Stimulated activated CD8-positive, alpha-beta memory T cell treated with anti-CD3 and anti-CD28 coated beads, Interleukin-15, amount 100 ng/mL, for 4 hours (primary cell): ENCODE measurements at regions not wholly inside any gene's neighbourhood (a gene's known extent, or its start where the extent isn't known, plus 50 kb on each side); places are given as distances from the start of the nearest gene placed in this dataset.
"Not testable (repeated sequence)": the region's sequence is repeated elsewhere in the genome, so short reads cannot be mapped to it uniquely, and the experiment has no call there.

Source experiments
- DNase-seq, 2 donors: peaks; one replicate each; pipeline ENCODE4 v3.0.0-alpha.2; 2020; ENCODE audit warnings: low read depth in 2 of 2

GRCh38 chr13:58488251-58488650 is 856.7 kb downstream of the PCDH17 start:
- no peak for DNase-seq

GRCh38 chr13:58495668-58496067 is 864.1 kb downstream of the PCDH17 start:
- DNase-seq = no peak

DNA sequence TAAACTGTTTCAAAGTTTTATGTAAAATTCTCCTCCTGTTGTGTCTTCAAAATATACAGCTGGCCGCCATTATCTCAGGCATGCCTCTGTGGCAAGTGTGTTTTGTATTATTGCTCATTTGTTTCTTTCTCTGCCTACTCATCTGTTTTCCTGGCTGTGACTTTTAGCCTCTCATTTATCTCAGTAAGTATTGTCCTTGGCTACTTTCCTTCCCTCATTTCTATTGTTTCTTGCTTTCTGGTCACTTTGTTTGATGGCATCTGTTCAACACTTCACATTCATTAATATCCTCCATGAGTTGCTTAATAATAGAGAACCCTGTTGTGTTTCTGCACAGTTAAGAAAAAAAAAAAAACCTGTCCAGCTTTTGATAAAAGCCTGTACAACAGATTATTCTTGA is 869.4 kb downstream of the PCDH17 start:
- no peak for DNase-seq

- DNase-seq = not testable (repeated sequence)
These were observed 872.7 kb downstream of the PCDH17 start for GRCh38 chr13:58504202-58504700.

DNA sequence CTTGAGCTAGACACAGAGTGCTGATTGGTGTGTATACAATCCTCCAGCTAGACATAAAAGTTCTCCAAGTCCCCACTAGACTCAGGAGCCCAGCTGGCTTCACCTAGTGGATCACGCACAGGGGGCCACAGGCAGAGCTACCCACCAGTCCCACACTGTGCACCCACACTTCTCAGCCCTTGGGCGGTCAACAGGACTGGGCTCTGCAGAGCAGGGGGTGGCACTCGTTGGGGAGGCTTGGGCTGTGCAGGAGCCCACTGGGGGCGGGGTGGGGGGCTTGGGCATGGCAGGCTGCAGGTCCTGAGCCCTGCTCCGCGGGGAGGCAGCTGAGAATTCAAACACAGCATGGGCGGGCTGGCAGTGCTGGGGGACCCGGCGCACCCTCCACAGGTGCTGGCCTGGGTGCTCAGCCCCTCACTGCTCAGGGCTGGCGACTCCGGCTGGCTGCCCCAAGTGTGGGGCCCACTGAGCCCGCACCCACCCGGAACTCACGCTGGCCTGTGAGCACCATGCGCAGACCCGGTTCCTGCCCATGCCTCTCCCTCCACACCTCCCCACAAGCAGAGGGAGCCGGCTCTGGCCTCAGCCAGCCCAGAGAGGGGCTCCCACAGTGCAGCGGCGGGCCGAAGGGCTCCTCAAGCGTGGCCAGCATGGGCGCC is 873.8 kb downstream of the PCDH17 start:
- not testable (repeated sequence) for DNase-seq

DNA sequence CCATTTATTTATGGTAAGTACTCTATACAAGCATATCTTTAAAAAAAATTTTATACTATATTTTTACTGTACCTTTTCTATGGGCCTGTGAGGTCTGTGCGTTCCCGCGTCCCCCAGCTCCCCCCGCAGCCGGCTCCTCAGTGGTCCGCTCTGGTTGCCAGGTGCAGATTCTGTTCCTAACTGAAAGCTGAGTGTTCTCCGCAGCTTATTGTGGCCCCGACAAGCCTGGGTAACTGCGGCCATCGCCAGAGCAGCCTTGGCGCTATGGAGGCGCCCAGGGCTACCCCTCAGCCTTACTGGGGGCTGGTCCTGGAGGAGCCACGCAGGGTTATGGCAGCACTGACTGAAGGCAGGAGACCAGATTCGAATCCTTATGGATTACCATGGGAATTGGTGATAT is 896.8 kb downstream of the PCDH17 start:
- no peak for DNase-seq

- no peak for DNase-seq
These were observed 900.1 kb downstream of the PCDH17 start for GRCh38 chr13:58531614-58532013.

DNA sequence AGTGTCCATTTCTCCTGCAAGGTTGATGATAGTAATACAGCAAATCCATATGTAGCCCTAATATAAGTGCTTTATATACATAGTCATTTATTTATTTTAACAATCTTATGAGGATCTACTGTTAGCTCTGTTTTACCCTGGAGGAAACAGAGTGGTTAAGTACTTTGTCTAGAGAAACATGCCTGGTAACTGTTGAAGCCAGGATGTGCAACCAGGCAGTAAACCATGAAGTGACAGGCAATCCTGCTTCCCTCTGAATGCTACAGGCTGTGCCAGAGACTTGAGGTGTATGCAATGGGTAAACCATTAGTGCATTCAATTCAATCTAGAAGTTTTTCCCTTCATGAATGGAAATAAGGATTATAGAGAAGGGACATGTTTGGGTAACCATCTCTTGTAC is 911.0 kb downstream of the PCDH17 start:
- no peak for DNase-seq

DNA sequence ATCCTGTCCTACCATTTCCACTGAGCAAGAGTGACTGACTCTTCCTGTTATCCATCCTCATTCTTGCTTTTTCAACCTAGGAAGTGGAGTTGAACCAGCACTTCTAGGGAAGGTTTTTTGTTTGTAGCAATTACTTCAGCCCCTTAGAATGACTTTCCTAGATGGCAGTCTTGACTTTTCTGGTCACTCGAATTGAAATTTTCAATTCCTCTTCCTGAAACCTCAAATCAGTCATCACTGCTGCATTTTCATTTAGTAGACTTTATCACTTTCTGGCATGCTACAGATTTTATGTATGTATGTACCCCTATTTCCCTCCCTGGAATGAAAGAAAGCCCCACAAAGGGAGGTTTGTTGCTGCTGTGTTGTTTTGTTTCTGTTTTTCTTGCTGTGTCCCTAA is 915.9 kb downstream of the PCDH17 start:
- no peak for DNase-seq

- DNase-seq = no peak
These were observed 934.6 kb downstream of the PCDH17 start for GRCh38 chr13:58566176-58566575.

DNA sequence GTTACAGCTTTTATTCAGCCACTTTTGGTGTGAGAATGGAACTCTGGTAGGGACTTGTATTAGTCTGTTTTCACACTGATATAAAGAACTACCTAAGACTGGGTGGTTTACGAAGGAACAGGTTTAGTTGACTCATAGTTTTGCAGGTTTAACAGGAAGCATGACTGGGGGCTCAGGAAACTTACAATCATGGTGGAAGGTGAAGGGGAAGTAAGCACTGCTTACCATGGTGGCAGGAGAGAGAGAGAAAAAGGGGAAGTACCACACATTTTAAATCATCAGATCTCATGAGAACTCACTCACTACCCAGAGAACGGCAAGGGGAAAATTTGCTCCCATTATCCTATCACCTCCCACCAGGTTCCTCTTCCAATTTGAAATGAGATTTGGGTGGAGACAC is 942.2 kb downstream of the PCDH17 start:
- no peak for DNase-seq

DNA sequence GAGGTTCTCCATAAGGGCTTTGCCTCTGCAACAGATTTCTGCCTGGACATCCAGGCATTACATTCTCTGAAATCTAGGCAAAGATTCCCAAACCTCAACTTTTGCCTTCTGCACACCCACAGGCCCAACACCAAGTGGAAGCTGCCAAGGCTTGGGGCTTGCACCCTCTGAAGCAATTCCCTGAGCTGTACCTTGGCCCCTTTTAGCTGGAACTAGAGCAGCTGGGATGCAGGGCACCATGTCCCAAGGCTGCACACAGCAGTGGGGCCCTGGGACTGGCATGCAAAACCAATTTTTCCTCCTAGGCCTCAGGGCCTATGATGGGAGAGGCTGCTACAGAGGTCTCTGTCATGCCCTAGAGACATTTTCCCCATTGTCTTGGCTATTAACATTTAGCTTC is 943.2 kb downstream of the PCDH17 start:
- DNase-seq = no peak

DNA sequence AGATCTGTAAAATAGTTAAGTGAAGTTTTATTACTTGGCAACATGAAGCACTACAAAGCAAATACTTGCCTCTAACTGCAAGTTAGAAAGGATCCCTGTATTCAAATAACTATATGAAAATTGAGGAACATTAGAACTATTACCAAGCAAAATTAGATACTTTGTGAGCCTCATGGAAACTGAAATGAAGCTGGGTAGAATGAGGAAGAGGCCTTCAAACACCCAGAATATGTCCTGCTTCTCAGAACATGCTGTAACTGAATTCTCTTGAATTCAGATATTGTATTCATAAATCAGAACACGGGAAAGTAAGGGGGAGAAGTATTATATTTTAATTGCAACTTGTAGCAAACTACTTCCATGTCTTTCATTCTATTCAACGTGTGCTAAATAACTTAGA is 947.9 kb downstream of the PCDH17 start:
- no peak for DNase-seq

GRCh38 chr13:58583966-58584365 is 952.4 kb downstream of the PCDH17 start:
- no peak for DNase-seq

- DNase-seq = no peak
These were observed 953.1 kb downstream of the PCDH17 start for GRCh38 chr13:58584610-58585009.

GRCh38 chr13:58587183-58587582 is 955.6 kb downstream of the PCDH17 start:
- DNase-seq = no peak

- no peak for DNase-seq
These were observed 960.5 kb downstream of the PCDH17 start for GRCh38 chr13:58592052-58592451.

DNA sequence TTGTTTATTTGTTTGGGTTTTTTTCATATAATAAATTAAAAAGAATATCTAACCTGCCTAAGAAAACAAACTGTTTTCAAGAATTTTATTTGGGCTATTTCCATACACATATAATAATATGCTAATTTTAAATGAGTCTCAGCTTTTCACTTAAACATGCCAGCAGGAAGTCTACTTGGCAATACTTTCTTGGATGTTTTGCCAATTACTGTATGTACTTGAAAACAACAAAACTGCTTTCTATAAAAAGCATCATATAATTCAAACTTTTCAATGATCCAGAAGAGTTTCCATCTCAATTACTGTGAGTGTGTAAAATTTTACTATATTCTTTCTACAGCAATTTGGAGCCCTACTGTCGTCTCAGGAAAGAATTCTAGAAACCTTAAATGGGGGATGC is 961.2 kb downstream of the PCDH17 start:
- DNase-seq = no peak

DNA sequence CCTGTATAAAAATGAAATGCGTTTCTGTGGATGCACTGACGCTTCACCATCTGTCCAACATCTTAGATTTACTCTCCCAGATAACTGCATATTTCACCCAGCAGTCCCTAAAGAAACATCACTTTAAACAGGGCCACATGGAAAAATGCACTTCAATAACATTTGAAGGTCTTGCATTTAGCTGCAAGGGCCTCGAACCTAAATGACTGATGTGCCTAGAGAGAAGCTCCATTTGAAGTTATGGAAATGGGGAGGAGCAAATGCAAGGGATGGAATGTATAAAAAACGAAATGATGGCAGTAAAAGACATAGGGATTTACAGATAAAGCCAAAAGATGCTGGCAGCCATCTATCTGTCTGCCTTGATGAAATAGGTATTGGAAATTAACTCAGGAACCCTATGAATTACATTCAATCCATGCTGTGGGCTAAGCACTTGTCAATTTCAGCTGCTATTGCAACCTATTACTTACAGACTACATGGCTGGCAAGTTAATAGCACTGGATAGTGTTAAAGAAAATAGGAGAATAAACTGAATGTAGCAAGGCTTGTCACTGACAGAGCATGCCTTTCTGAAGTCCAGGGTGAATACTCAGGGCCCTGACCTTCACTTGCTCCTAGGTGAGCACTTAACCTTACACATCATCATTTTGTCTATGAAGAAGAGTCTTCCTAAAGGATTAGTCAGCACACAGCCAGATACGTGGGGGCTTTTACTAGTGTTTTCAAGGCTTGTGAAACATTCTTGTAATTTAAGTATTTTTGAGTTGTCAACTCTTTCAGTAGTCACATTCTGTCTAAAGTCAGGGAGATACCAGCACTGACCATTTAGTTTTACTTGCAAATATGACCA is 963.4 kb downstream of the PCDH17 start:
- DNase-seq = no peak

DNA sequence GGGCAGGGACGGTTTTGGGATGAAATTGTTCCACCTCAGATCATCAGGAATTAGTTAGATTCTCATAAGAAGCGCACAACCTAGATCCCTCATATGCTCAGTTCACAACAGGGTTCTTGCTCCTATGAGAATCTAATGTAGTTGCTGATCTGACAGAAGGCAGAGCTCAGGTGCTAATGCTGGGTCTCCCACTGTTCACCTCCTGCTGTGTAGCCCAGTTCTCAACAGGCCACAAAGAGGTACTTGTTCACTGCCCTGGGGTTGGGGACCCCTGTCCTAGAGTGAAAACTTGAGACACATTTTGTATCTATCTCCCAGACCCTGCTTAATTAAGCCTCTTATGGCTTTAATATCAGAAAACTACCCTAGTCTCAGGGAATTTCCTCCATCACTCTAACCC is 966.0 kb downstream of the PCDH17 start:
- no peak for DNase-seq

DNA sequence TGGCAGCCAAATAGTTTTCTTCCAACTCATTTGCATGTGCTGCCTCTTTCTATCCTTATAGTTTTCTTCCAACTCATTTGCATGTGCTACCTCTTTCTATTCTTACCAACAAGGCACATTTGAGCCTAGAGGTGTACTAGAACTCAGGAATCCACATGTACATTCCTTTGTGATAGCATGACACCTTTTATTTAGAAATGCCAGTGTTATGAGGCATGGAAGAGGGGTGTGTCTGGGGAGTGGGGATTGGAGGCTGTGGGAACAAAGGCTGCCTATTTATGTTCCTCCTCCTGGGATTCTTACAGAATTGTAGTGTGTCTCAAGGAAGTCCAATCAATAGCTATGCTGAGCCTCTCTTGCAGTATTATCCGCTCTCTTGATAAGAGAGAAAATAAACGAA is 966.7 kb downstream of the PCDH17 start:
- DNase-seq = no peak

- DNase-seq = no peak
These were observed 979.6 kb downstream of the PCDH17 start for GRCh38 chr13:58611117-58611516.
